HG03460 (cell line): ENCODE measurements at regions not wholly inside any gene's neighbourhood (a gene's known extent, or its start where the extent isn't known, plus 50 kb on each side); places are given as distances from the start of the nearest gene placed in this dataset.
"Not testable (repeated sequence)": the region's sequence is repeated elsewhere in the genome, so short reads cannot be mapped to it uniquely, and the experiment has no call there.

ENCODE experiments used
- ATAC-seq: cut with Tn5 transposase; IDR thresholded peaks from one replicate; pipeline ENCODE4 v1.9.1; 2021; ENCODE audit not compliant: unreplicated experiment

GRCh38 chr5:103389357-103389756 is 130.8 kb downstream of the MACIR start:
- ATAC-seq, result no peak

DNA sequence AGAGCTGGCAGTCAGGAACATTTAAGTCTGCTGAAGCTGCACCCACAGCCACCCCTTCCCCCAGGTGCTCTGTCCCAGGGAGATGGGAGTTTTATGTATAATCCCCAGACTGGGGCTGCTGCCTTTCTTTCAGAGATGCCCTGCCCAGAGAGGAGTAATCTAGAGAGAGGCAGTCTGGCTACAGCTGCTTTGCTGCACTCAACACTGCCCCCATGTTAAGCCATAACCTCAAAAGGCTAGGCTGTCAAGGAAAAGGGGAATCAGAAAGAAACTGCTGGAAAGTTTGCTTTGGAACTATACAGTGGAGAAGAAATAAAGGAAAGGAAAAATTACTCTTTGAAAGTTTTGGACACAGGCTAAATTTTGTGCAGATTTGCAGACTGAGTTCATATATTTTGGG is 127.2 kb downstream of the MACIR start:
- no peak for ATAC-seq

DNA sequence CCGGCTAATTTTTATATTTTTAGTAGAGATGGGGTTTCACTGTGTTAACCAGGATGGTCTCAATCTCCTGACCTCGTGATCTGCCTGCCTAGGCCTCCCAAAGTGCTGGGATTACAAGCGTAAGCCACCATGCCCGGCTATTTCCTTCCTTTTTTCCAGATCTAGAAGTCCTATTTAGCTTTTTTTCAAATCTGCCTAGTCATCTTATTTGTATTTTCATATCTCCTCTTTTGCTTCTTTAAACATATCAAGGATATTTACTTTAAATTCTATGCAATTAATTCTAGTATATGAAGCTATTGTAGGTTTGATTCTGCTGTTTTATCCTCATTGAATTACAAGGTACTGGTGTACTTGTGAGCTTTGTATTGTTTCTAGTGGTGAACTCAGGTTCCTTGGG is 119.1 kb downstream of the MACIR start:
- not testable (repeated sequence) for ATAC-seq

DNA sequence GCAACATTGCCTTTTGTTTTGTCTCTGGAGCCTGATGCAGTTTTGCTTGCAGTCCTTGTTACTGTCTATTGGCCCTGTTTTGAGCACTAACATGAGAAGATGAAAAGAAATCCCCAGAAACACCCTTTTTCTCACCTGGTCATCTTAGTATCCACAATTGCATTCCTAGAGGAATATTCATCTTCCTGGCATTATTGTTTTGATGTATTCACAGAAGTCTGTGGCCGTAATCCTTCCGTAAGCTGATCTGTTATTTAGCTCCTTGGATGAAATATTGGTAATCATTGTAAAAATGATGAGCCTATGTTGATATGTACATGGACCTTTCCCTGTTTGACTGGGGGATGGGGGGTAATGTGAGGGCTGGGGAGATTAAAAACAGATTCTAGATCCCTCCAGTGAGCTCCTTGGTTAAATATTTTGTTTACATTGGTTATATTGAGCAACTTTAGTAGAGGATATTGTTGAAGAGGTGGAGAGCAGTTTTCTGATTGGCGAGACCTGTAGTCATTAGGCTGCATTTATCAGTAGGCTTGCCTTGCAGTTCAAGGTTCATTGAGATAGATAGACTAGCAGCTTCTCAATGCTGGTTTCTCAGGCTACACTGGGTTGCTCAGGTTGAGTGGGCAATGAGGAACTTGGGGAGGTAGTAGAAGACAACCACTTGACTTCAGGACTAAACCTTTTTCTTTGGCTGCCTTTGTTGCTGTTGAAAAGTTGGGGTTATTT is 117.5 kb downstream of the MACIR start:
- ATAC-seq, result no peak

- ATAC-seq, result no peak
Measured at GRCh38 chr5:103375350-103375749, 116.8 kb downstream of the MACIR start.

GRCh38 chr5:103374473-103374963 is 116.0 kb downstream of the MACIR start:
- no peak for ATAC-seq

- no peak for ATAC-seq
Measured at GRCh38 chr5:103373597-103374472, 115.3 kb downstream of the MACIR start.

DNA sequence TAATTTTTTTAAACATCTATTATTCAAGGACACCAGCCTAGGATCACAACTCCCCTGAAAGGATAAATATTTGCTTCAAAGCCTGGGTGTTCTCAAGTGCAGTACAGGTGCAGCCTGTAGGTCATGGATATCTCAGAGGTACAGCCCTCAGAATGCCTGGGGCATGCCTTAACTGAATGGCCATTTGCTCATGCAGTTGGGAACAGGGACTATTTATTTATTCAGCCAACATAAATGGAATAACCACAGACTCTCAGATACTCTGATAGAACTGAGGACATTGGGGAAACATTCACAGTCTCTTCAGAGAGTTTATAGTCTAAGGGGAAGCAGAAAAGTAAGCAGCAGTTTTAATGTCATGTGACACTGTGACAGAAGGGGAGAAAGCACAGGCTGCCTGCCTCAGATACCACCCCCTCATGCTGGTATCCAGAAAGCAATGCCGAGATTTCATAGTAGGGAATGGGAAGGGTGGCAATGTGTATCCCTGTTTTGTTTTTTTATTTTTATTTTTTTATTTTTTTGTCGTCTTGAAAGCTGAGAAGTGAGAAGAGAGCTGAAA is 112.6 kb downstream of the MACIR start:
- ATAC-seq, result no peak

GRCh38 chr5:103369125-103370120 is 110.9 kb downstream of the MACIR start:
- ATAC-seq, result no peak

DNA sequence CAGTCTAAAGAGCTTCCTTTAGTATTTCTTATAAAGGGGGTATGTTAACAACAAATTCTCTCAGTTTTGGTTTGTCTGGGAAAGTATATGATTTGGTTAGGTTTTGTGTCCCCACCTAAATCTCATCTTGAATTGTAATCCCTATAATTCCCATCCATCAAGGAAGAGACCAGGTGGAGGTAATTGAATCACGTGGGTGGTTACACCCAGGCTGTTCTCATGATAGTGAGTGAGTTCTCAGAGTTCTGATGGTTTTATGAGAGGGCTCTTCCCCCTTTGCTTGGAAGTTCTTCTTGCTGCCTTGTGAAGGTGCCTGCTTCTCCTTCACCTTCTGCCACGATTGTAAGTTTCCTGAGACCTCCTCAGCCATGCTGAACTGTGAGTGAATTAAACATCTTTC is 109.1 kb downstream of the MACIR start:
- no peak for ATAC-seq

DNA sequence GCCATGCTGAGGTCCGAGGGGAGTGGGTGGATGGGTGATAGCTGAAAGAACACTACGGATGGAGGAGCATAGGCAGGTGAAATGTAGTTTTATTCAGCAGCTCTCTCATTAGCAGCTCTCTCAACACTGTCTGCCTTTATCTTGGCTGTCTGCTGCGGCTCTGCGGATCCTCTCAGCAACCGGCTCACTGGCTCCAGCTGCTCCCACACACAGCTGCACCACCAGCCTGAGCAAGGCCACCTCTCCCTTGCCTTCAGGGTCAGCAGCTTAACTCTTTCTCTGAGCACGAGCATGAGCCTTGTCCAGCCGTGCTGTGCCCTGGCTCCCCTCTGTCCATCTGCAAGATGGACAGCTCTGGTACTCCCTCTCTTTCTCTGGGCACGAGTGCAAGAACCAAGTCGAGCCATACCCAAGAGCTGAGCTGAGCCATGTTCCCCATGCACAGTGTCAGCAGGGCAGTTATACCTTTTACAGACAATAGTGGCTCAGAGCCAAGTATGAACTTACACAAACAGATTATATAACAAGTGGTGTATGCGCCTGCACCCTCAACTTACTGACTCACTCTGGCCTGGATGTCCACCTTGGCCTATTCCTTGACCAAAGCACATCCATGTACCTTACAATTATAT is 108.5 kb downstream of the MACIR start:
- no peak for ATAC-seq

- no peak for ATAC-seq
Measured at GRCh38 chr5:103364074-103364473, 105.5 kb downstream of the MACIR start.

DNA sequence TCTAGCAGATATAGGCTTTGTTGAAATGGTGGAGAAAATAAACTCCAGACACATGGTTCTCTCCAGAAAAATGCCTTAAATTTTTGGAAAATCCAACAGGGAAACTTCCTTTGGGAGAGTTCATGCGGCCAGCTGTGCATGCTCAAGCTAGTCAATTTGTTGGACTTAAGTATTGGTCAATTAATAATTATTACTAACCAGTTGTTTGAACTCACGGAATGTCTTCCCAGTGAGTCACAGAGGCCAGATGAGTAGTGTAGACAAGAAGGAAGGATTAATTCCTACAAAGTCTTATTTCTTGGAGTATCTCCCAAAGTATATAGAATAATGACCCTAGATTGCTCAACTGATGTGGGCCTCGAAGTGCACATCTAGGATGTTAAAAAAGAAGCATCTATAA is 103.6 kb downstream of the MACIR start:
- ATAC-seq, result no peak

DNA sequence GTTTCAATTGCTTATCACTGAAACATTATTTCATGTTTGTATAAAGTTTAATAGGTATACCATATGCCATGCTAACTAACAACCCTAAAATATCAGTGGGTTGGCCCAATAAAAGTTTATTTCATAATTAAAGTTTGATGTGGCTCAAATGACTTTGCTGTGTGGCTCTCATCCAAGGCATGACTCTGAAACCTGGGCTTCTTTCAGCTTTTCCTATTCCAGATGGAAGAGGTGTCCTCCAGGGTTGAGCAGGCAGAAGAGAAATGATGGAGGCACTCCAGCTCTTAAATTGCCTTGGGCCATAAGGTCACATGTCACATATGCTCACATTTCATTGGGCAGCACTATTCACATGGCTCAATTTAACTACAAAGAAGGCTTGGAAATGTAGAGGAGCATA is 101.9 kb downstream of the MACIR start:
- no peak for ATAC-seq

- ATAC-seq, result no peak
Measured at GRCh38 chr5:103358305-103358995, 99.9 kb downstream of the MACIR start.

DNA sequence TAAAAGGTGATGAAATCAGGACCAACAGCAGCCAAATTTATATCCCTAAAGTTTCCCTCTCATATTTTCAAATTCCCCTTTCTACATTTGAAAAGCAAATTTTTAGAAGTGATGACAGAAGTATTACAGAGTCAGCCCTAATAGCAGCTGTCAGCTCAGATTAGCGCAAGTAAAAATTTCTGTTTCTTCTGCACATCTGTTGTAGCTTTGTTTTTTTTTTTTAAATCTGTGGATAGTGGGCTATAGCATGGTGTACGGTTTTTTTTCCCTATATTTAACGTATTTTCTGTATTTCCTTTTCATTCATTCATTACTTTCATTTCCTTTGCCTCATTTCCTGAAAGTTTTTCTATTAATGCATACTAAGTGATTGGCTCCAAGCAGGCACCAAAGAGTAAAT is 99.1 kb downstream of the MACIR start:
- ATAC-seq, result no peak

- no peak for ATAC-seq
Measured at GRCh38 chr5:103356350-103357091, 98.0 kb downstream of the MACIR start.

DNA sequence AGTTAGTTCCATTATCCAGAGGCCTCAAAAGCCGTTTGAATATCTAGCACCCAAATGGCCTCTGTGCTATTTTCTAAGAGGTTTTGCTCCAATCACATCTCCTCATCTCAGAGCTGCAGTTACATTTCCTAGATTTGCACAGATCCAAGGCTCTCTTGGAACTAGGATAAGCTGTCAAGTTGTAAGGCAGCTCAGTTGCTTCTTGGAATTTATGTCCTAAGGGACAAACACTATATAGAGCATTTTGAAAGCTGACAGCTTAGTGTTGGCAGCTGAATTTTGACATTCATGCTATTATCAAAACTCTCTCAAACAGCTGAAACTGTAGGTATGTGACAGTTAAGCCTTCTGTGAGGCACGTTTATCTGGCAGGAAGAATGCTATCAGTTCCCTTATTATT is 97.0 kb downstream of the MACIR start:
- ATAC-seq, result no peak

GRCh38 chr5:103354446-103354845 is 95.9 kb downstream of the MACIR start:
- ATAC-seq, result no peak
